CD4-positive, alpha-beta T cell treated with Interferon alpha-2 for 1 hour (primary cell): ENCODE measurements at regions not wholly inside any gene's neighbourhood (a gene's known extent, or its start where the extent isn't known, plus 50 kb on each side); places are given as distances from the start of the nearest gene placed in this dataset.
"Not testable (repeated sequence)": the region's sequence is repeated elsewhere in the genome, so short reads cannot be mapped to it uniquely, and the experiment has no call there.

Source experiments
- DNase-seq, 2 donors: peaks; one replicate each; pipeline ENCODE4 v3.0.0-alpha.2; 2020 to 2022

GRCh38 chr17:77829843-77830799 is 128.4 kb upstream of the TNRC6C start:
- DNase-seq = no peak

GRCh38 chr17:77830816-77831473 is 127.6 kb upstream of the TNRC6C start:
- no peak for DNase-seq

- DNase-seq = no peak
Observed at GRCh38 chr17:77831474-77832179, 126.9 kb upstream of the TNRC6C start.

GRCh38 chr17:77832180-77832560 is 126.3 kb upstream of the TNRC6C start:
- DNase-seq = no peak

GRCh38 chr17:77833769-77834168 is 124.7 kb upstream of the TNRC6C start:
- DNase-seq = no peak

- peak; percentile 54 to 61 for DNase-seq
Observed at GRCh38 chr17:77834170-77835115, 124.1 kb upstream of the TNRC6C start.

- peak; percentile 26 to 27 for DNase-seq
Observed at GRCh38 chr17:77836557-77837041, 121.9 kb upstream of the TNRC6C start.

GRCh38 chr17:77837072-77837471 is 121.4 kb upstream of the TNRC6C start:
- not testable (repeated sequence) for DNase-seq

- DNase-seq = no peak
Observed at GRCh38 chr17:77837917-77838316, 120.6 kb upstream of the TNRC6C start.

- no peak for DNase-seq
Observed at GRCh38 chr17:77838748-77839697, 119.5 kb upstream of the TNRC6C start.

GRCh38 chr17:77839698-77840512 is 118.6 kb upstream of the TNRC6C start:
- DNase-seq = no peak

GRCh38 chr17:77840513-77841165 is 117.9 kb upstream of the TNRC6C start:
- no peak for DNase-seq

- DNase-seq = no peak
Observed at GRCh38 chr17:77841742-77842527, 116.6 kb upstream of the TNRC6C start.

- peak in 1 of 2 donors; percentile 50 for DNase-seq
Observed at GRCh38 chr17:77842528-77843147, 115.9 kb upstream of the TNRC6C start.

GRCh38 chr17:77843255-77843895 is 115.1 kb upstream of the TNRC6C start:
- DNase-seq = peak; percentile 65 to 81

GRCh38 chr17:77843896-77844295 is 114.6 kb upstream of the TNRC6C start:
- no peak for DNase-seq

GRCh38 chr17:77844681-77845080 is 113.8 kb upstream of the TNRC6C start:
- DNase-seq = no peak
